ENCODE measurements at regions not wholly inside any gene's neighbourhood (a gene's known extent, or its start where the extent isn't known, plus 50 kb on each side); places are given as distances from the start of the nearest gene placed in this dataset.

DNA sequence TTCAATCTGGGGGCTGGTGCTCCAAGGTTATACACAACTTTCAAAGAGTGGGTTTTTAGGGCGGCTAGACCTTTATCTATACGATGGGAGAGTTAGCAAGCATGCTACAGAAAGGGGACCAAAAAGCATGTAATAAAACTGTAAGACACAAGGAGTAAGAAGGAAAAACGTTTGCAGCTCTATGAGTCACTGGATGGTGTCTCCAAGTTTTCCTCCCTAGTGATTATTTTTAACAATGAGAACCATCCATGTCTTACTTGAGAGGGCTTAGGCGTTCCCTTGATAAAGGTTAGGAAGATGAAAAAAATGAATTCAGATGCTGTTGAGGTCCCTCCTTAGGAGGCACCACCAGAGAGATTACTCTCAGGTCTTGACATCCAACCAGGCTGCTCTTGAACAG, 75.9 kb downstream of the HRH4 start:
- no peak for TF ChIP-seq POLR2A (IDR thresholded peaks at IDR 0.05)
- TF ChIP-seq, protein P1, sequence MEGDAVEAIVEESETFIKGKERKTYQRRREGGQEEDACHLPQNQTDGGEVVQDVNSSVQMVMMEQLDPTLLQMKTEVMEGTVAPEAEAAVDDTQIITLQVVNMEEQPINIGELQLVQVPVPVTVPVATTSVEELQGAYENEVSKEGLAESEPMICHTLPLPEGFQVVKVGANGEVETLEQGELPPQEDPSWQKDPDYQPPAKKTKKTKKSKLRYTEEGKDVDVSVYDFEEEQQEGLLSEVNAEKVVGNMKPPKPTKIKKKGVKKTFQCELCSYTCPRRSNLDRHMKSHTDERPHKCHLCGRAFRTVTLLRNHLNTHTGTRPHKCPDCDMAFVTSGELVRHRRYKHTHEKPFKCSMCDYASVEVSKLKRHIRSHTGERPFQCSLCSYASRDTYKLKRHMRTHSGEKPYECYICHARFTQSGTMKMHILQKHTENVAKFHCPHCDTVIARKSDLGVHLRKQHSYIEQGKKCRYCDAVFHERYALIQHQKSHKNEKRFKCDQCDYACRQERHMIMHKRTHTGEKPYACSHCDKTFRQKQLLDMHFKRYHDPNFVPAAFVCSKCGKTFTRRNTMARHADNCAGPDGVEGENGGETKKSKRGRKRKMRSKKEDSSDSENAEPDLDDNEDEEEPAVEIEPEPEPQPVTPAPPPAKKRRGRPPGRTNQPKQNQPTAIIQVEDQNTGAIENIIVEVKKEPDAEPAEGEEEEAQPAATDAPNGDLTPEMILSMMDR (IDR thresholded peaks at IDR 0.05), result no peak
- TF ChIP-seq POLR2AphosphoS5 (IDR thresholded peaks at IDR 0.05), result no peak
- TF ChIP-seq EP300 (IDR thresholded peaks at IDR 0.05), result no peak

All from suprapubic skin (tissue), 4 donors.